IMR-90 (cell line): ENCODE measurements at regions not wholly inside any gene's neighbourhood (a gene's known extent, or its start where the extent isn't known, plus 50 kb on each side); places are given as distances from the start of the nearest gene placed in this dataset.

ENCODE experiments used
- ATAC-seq: fragments of 200-7000 bp; cut with Tn5 transposase; 2 replicates; pipeline ENCODE4 v1.9.1; 2020; ENCODE audit warnings: low read depth, mild to moderate bottlenecking, moderate library complexity
- BruUV-seq: library from RNA; stranded (reverse); fragments of 400-500 nt; replicated peaks from 2 replicates; lab custom pipeline; 2021; lab: Mats Ljungman, UMichigan
- CTCF ChIA-PET: fragments of 300-600 bp; formaldehyde crosslinking; extraction: SDS; loops from one replicate; lab custom pipeline; 2021; ENCODE audit warnings: antibody characterized with exemption; lab: Yijun Ruan, JAX
- POLR2A ChIA-PET: fragments of 300-600 bp; sonication (Branson Sonifier 250); formaldehyde crosslinking; loops from one replicate; lab custom pipeline; 2022; ENCODE audit warnings: antibody characterized with exemption; ENCODE audit not compliant: unreplicated experiment; lab: Charles Lee
- DNase-seq: peaks from one replicate; pipeline ENCODE4 v3.0.0; 2013
- H2AFZ ChIP-seq: replicated peaks from 2 replicates; pipeline ENCODE3; 2013; ENCODE audit warnings: low read length, mild to moderate bottlenecking; ENCODE audit not compliant: poor library complexity
- H2AK5ac ChIP-seq: 2 replicates; pipeline ENCODE4 v1.6.1; 2013; ENCODE audit warnings: low read depth, low read length, inconsistent platforms
- H2AK9ac ChIP-seq: replicated peaks from 2 replicates; pipeline ENCODE3; 2013; ENCODE audit warnings: mild to moderate bottlenecking, low read depth, low read length, moderate library complexity; ENCODE audit not compliant: poor library complexity
- H2BK120ac ChIP-seq: 2 replicates; pipeline ENCODE4 v1.6.1; 2013; ENCODE audit warnings: low read depth, low read length, inconsistent platforms
- H2BK15ac ChIP-seq: 3 replicates; pipeline ENCODE4 v1.6.1; 2013; ENCODE audit warnings: low read depth, low read length, inconsistent platforms
- H2BK20ac ChIP-seq: 2 replicates; pipeline ENCODE4 v1.6.1; 2013; ENCODE audit warnings: low read depth, mild to moderate bottlenecking, inconsistent platforms, low read length, moderate library complexity
- H2BK5ac ChIP-seq: 2 replicates; pipeline ENCODE4 v1.6.1; 2013; ENCODE audit warnings: mild to moderate bottlenecking, low read depth, low read length, inconsistent platforms; ENCODE audit not compliant: poor library complexity, severe bottlenecking
- H3K14ac ChIP-seq: replicated peaks from 2 replicates; pipeline ENCODE4 v1.6.1; 2013; ENCODE audit warnings: low read depth, low read length, inconsistent platforms
- H3K18ac ChIP-seq: 2 replicates; pipeline ENCODE4 v1.6.1; 2013; ENCODE audit warnings: low read depth, low read length, control low read depth
- H3K23ac ChIP-seq: 2 replicates; pipeline ENCODE4 v1.6.1; 2013; ENCODE audit warnings: low read depth, low read length, inconsistent platforms
- H3K27ac ChIP-seq: 2 replicates; pipeline ENCODE4 v1.5.1; 2013; ENCODE audit warnings: mild to moderate bottlenecking, control low read depth, low read length; ENCODE audit not compliant: insufficient read depth
- H3K27me3 ChIP-seq: 2 replicates; pipeline ENCODE4 v1.6.1; 2013; ENCODE audit warnings: low read length; ENCODE audit not compliant: control insufficient read depth, insufficient read depth
- H3K36me3 ChIP-seq: 2 replicates; pipeline ENCODE4 v1.6.1; 2013; ENCODE audit warnings: low read length, mixed read lengths; ENCODE audit not compliant: control insufficient read depth, insufficient read depth
- H3K4ac ChIP-seq: 2 replicates; pipeline ENCODE4 v1.6.1; 2013; ENCODE audit warnings: low read depth, low read length, inconsistent platforms
- H3K4me1 ChIP-seq: 2 replicates; pipeline ENCODE4 v1.6.1; 2013; ENCODE audit warnings: low read length, mixed read lengths; ENCODE audit not compliant: control insufficient read depth, insufficient read depth
- H3K4me2 ChIP-seq: 2 replicates; pipeline ENCODE4 v1.6.1; 2013; ENCODE audit warnings: low read depth, mild to moderate bottlenecking, control low read depth, low read length, moderate library complexity
- H3K4me3 ChIP-seq: 2 replicates; pipeline ENCODE4 v1.5.1; 2013; ENCODE audit warnings: low read depth, mild to moderate bottlenecking, control low read depth, low read length, moderate library complexity; ENCODE audit not compliant: insufficient read depth
- H3K56ac ChIP-seq: 2 replicates; pipeline ENCODE4 v1.6.1; 2013; ENCODE audit warnings: low read length, inconsistent platforms; ENCODE audit not compliant: insufficient read depth; ENCODE audit errors: extremely low read depth
- H3K79me1 ChIP-seq, 2 experiments: 2 replicates each; pipeline ENCODE4 v1.6.1; 2013; ENCODE audit warnings: low read length in 2 of 2, inconsistent platforms in 1 of 2, low read depth in 1 of 2
- H3K9ac ChIP-seq: 2 replicates; pipeline ENCODE4 v1.6.1; 2013; ENCODE audit warnings: low read depth, low read length, control low read depth
- H3K9me1 ChIP-seq: 2 replicates; pipeline ENCODE4 v1.6.1; 2013; ENCODE audit warnings: low read length, inconsistent platforms; ENCODE audit not compliant: insufficient read depth
- H3K9me3 ChIP-seq: 2 replicates; pipeline ENCODE4 v1.6.1; 2013; ENCODE audit warnings: low read length; ENCODE audit not compliant: control insufficient read depth, insufficient read depth
- H4K20me1 ChIP-seq: 2 replicates; pipeline ENCODE4 v1.6.1; 2013; ENCODE audit warnings: low read length, inconsistent platforms; ENCODE audit not compliant: insufficient read depth
- H4K5ac ChIP-seq: 2 replicates; pipeline ENCODE4 v1.6.1; 2013; ENCODE audit warnings: mild to moderate bottlenecking, low read depth, low read length, control low read depth
- H4K8ac ChIP-seq, 2 experiments: 2 replicates each; pipeline ENCODE4 v1.6.1; 2013; ENCODE audit warnings: low read depth in 2 of 2, low read length in 2 of 2, control low read depth in 1 of 2, inconsistent platforms in 1 of 2
- H4K91ac ChIP-seq: 2 replicates; pipeline ENCODE4 v1.6.1; 2013; ENCODE audit warnings: low read depth, low read length, inconsistent platforms; ENCODE audit not compliant: insufficient read depth
- CEBPB ChIP-seq: IDR thresholded peaks from 2 replicates; pipeline ENCODE4 v1.6.1; 2012; ENCODE audit warnings: low read depth, low read length, improper control_type of control experiment
- MAZ ChIP-seq: IDR thresholded peaks from 2 replicates; pipeline ENCODE4 v1.6.1; 2012; ENCODE audit warnings: low read depth, mild to moderate bottlenecking, low read length, improper control_type of control experiment, moderate library complexity, borderline replicate concordance
- RCOR1 ChIP-seq: IDR thresholded peaks from 2 replicates; pipeline ENCODE4 v1.6.1; 2012; ENCODE audit warnings: mild to moderate bottlenecking, low read length, improper control_type of control experiment; ENCODE audit not compliant: insufficient replicate concordance
- RFX5 ChIP-seq: IDR thresholded peaks from 2 replicates; pipeline ENCODE4 v1.8.0; 2012; ENCODE audit warnings: low read depth, mild to moderate bottlenecking, low read length, moderate library complexity
- SMC3 ChIP-seq: fragments of 150-350 bp; IDR thresholded peaks from 2 replicates; pipeline ENCODE4 v1.6.1; 2016; ENCODE audit warnings: low read depth, mild to moderate bottlenecking, antibody characterized with exemption, low read length, moderate library complexity
- WGBS, 2 experiments: methylation state at CpG; one replicate each; pipeline versions ENCODE4 v1.1.5 to v1.1.7; 2013; ENCODE audit warnings: missing lambda C conversion rate in 2 of 2; ENCODE audit not compliant: insufficient read length in 1 of 2; ENCODE audit errors: extremely low coverage in 2 of 2; 5-methylcytosine and 5-hydroxymethylcytosine counted together
- dilution Hi-C: fragments of 300-500 bp; cut with HindIII; formaldehyde crosslinking; loops from one replicate; pipeline ENCODE4 v1.14.3; 2018; ENCODE audit warnings: low sequenced_read_pairs; ENCODE audit not compliant: unreplicated experiment
- in situ Hi-C: fragments of 300-500 bp; cut with MboI; formaldehyde crosslinking; loops from 3 replicates; pipeline ENCODE4 v1.14.3; 2019; ENCODE audit warnings: low sequenced_read_pairs, inconsistent platforms, mixed read lengths
- intact Hi-C: fragments of 100-400 bp; cut with micrococcal nuclease; formaldehyde crosslinking; loops from 2 replicates; pipeline ENCODE4 v1.10.0; 2022

- DNase-seq (no peak), ATAC-seq (no peak)
- Histone ChIP-seq H3K27me3 (no peaks in the 10 kb centered on the region), H3K23ac (no peak overlapping the region), H2AK5ac (no peak overlapping the region), H2AFZ (no peak overlapping the region), H3K36me3 (no peaks in the 10 kb centered on the region), H3K4ac (no peak overlapping the region), H3K56ac (no peak overlapping the region), H3K4me2 (no peak overlapping the region), H3K14ac (no peak overlapping the region), H2BK15ac (no peak overlapping the region), H3K4me1 (no peaks in the 10 kb centered on the region), H2BK5ac (no peak overlapping the region), H3K9me3 (peaks cover 3% of the 10 kb centered on the region; the same call in 1 of the 2 replicates), H3K9me1 (no peaks in the 10 kb centered on the region), H3K4me3 (no peak overlapping the region), H4K5ac (no peak overlapping the region), H4K20me1 (no peaks in the 10 kb centered on the region), H2BK120ac (no peak overlapping the region), H3K18ac (no peak overlapping the region), H4K91ac (no peak overlapping the region), H3K79me1 (no peaks in the 10 kb centered on the region), H3K9ac (no peak overlapping the region), H3K27ac (no peak overlapping the region), H2AK9ac (no peak overlapping the region), H4K8ac (no peak overlapping the region), H2BK20ac (no peak overlapping the region)
- intact Hi-C loops: no loop called here
- ChIA-PET POLR2A (no interaction called here), CTCF (no interaction called here)
- WGBS, 2 experiments: no CpG with 5 or more reads among the region's 2 CpGs
- TF ChIP-seq RCOR1 (no peak), RFX5 (no peak), SMC3 (no peak), CEBPB (no peak), MAZ (no peak)
- in situ Hi-C loops: no loop called here
- BruUV-seq: no TSS peak
- dilution Hi-C loops: no loop called here
These were observed 188.1 kb upstream of the PCDH17 start for GRCh38 chr13:57443494-57443893.
